Activated CD8-positive, alpha-beta T cell treated with anti-CD3 and anti-CD28 coated beads for 36 hours (primary cell): ENCODE measurements at regions not wholly inside any gene's neighbourhood (a gene's known extent, or its start where the extent isn't known, plus 50 kb on each side); places are given as distances from the start of the nearest gene placed in this dataset.

Experiments used
- ATAC-seq: fragments of 200-7000 bp; cut with Tn5 transposase; one replicate; pipeline ENCODE4 v1.10.0; 2021; ENCODE audit warnings: mild to moderate bottlenecking, moderate library complexity
- CTCF ChIA-PET: fragments of 350-600 bp; sonication (Branson Sonifier 250); formaldehyde crosslinking; loops from one replicate; lab custom pipeline; 2021; ENCODE audit warnings: antibody characterized with exemption; lab: Charles Lee
- POLR2A ChIA-PET: fragments of 350-600 bp; sonication (Branson Sonifier 250); formaldehyde crosslinking; loops from one replicate; lab custom pipeline; 2021; ENCODE audit warnings: antibody characterized with exemption; lab: Charles Lee
- DNase-seq: peaks from one replicate; pipeline ENCODE4 v3.0.0-alpha.2; 2020
- H3K27ac Mint-ChIP-seq: one replicate; pipeline ENCODE4 v1.8.0; 2021; ENCODE audit warnings: mild to moderate bottlenecking, mixed read lengths
- H3K27me3 Mint-ChIP-seq: one replicate; pipeline ENCODE4 v1.8.0; 2021; ENCODE audit warnings: mixed read lengths
- H3K36me3 Mint-ChIP-seq: one replicate; pipeline ENCODE4 v1.8.0; 2021; ENCODE audit warnings: low read depth, mixed read lengths
- H3K4me1 Mint-ChIP-seq: one replicate; pipeline ENCODE4 v1.8.0; 2021; ENCODE audit warnings: low read depth, mixed read lengths
- H3K4me3 Mint-ChIP-seq: one replicate; pipeline ENCODE4 v1.8.0; 2021; ENCODE audit warnings: mild to moderate bottlenecking, moderate library complexity, mixed read lengths
- H3K9me3 Mint-ChIP-seq: one replicate; pipeline ENCODE4 v1.8.0; 2021; ENCODE audit warnings: mixed read lengths
- intact Hi-C: fragments of 100-400 bp; cut with micrococcal nuclease; formaldehyde crosslinking; loops from one replicate; pipeline ENCODE4 v1.10.0; 2022
- TF ChIP-seq, protein P1 (sequence below): fragments of 200-600 bp; IDR thresholded peaks from one replicate; pipeline ENCODE4 v1.8.0; 2022; ENCODE audit warnings: antibody characterized with exemption, mild to moderate bottlenecking

- no peak overlapping the region for H3K4me3 Mint-ChIP-seq
Observed at GRCh38 chr9:107176436-107177151, 106.5 kb upstream of the RAD23B start.

GRCh38 chr9:107177243-107177839, 105.7 kb upstream of the RAD23B start:
- ATAC-seq, result no peak
- Mint-ChIP-seq H3K9me3 (peaks cover 3% of the 10 kb centered on the region), H3K27me3 (peaks cover 21% of the 10 kb centered on the region), H3K36me3 (no peaks in the 10 kb centered on the region), H3K4me1 (peaks cover 5% of the 10 kb centered on the region), H3K4me3 (no peak overlapping the region), H3K27ac (no peak overlapping the region)
- POLR2A ChIA-PET, result interaction anchor here (1.0 kb wide), 1 partner anchor 84 kb away, joined by 3 read pairs; no protein-coding TSS in a partner anchor
- intact Hi-C loops, result no loop called here
- no peak for DNase-seq
- TF ChIP-seq, protein P1, sequence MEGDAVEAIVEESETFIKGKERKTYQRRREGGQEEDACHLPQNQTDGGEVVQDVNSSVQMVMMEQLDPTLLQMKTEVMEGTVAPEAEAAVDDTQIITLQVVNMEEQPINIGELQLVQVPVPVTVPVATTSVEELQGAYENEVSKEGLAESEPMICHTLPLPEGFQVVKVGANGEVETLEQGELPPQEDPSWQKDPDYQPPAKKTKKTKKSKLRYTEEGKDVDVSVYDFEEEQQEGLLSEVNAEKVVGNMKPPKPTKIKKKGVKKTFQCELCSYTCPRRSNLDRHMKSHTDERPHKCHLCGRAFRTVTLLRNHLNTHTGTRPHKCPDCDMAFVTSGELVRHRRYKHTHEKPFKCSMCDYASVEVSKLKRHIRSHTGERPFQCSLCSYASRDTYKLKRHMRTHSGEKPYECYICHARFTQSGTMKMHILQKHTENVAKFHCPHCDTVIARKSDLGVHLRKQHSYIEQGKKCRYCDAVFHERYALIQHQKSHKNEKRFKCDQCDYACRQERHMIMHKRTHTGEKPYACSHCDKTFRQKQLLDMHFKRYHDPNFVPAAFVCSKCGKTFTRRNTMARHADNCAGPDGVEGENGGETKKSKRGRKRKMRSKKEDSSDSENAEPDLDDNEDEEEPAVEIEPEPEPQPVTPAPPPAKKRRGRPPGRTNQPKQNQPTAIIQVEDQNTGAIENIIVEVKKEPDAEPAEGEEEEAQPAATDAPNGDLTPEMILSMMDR, result no peak
- CTCF ChIA-PET, result interaction anchor here (1.0 kb wide), 1 partner anchor 163 kb away, joined by 3 read pairs; no protein-coding TSS in a partner anchor

More at GRCh38 chr9:107176436-107177151, 106.5 kb upstream of the RAD23B start:
- intact Hi-C loops, result no loop called here
- TF ChIP-seq, protein P1, result no peak
- ATAC-seq (no peak), DNase-seq (no peak)
- Mint-ChIP-seq H3K36me3 (no peaks in the 10 kb centered on the region), H3K27ac (no peak overlapping the region), H3K9me3 (no peaks in the 10 kb centered on the region), H3K27me3 (peaks cover 19% of the 10 kb centered on the region), H3K4me1 (peaks cover 5% of the 10 kb centered on the region)
- CTCF ChIA-PET, result interaction anchor here (1.0 kb wide), 1 partner anchor 164 kb away, joined by 3 read pairs; no protein-coding TSS in a partner anchor
- POLR2A ChIA-PET, result no interaction called here

- ChIA-PET CTCF (no interaction called here), POLR2A (interaction anchor here (1.0 kb wide), 1 partner anchor 84 kb away, joined by 3 read pairs; no protein-coding TSS in a partner anchor)
- Mint-ChIP-seq H3K4me3 (no peak overlapping the region), H3K9me3 (peaks cover 5% of the 10 kb centered on the region), H3K27me3 (peaks cover 22% of the 10 kb centered on the region), H3K27ac (no peak overlapping the region), H3K36me3 (no peaks in the 10 kb centered on the region), H3K4me1 (peaks cover 5% of the 10 kb centered on the region)
- ATAC-seq (no peak), DNase-seq (no peak)
- intact Hi-C loops, result no loop called here
- TF ChIP-seq, protein P1, result no peak
Observed at GRCh38 chr9:107177857-107178256, 105.2 kb upstream of the RAD23B start.

DNA sequence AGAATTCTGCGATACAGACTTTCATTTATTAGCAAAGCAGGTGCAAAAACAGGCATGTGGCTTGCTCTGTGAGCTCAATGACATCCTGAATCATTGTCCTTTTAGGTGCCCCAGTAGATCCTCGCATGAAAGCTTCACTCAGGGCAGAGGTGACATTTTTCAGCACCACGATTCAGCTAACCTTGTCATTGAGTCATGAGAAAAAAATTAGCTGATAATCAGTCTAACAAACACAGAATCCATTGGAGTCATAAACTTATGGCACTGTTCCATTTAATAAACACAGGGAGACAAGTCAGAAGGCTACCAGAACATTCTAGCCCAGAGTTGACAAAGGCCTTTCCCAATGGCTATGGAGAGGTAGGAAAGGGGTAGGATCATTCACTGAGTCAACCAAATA, 104.8 kb upstream of the RAD23B start:
- ATAC-seq (no peak), DNase-seq (no peak)
- H3K27me3 Mint-ChIP-seq, result peaks cover 25% of the 10 kb centered on the region
- TF ChIP-seq, protein P1, result no peak
- peaks cover 9% of the 10 kb centered on the region for H3K9me3 Mint-ChIP-seq
- no peak overlapping the region for H3K4me3 Mint-ChIP-seq
- no peak overlapping the region for H3K27ac Mint-ChIP-seq
- H3K4me1 Mint-ChIP-seq, result peaks cover 5% of the 10 kb centered on the region
- ChIA-PET CTCF (no interaction called here), POLR2A (no interaction called here)
- intact Hi-C loops, result no loop called here
- H3K36me3 Mint-ChIP-seq, result peaks cover 3% of the 10 kb centered on the region

DNA sequence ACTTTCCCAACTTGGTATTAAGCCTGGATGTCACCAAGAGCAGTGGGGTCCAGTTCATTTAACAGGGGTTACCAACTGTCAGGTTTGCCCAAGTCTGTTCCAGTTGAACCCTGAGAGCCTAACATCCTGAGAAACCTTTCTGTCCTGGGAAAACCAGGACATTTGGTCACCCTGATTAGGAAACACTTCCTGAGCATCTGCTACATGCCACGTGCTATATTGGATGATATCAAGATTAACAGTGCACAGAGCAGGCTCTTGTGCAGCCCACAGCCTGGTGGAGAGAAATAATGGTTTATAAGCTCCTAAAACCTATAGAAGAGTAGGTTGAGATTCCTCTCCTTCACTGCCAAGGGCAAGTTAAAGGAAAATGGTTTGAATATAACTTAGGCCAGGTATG, 102.9 kb upstream of the RAD23B start:
- TF ChIP-seq, protein P1, result no peak
- no peak for DNase-seq
- H3K4me3 Mint-ChIP-seq, result no peak overlapping the region
- CTCF ChIA-PET, result no interaction called here
- no peak for ATAC-seq
- no peak overlapping the region for H3K27ac Mint-ChIP-seq
- H3K27me3 Mint-ChIP-seq, result peaks cover 30% of the 10 kb centered on the region
- POLR2A ChIA-PET, result no interaction called here
- intact Hi-C loops, result no loop called here
- peaks cover 3% of the 10 kb centered on the region for H3K36me3 Mint-ChIP-seq
- peaks cover 17% of the 10 kb centered on the region for H3K9me3 Mint-ChIP-seq
- H3K4me1 Mint-ChIP-seq, result no peaks in the 10 kb centered on the region
